ENCODE measurements at regions not wholly inside any gene's neighbourhood (a gene's known extent, or its start where the extent isn't known, plus 50 kb on each side); places are given as distances from the start of the nearest gene placed in this dataset.

GRCh38 chr11:119861160-119861559, 132.2 kb upstream of the NECTIN1 start:
- peaks cover 0 to 20% (median 0%) of the 10 kb centered on the region in 4 donors for H3K4me1 ChIP-seq
- H3K4me3 ChIP-seq: no peak overlapping the region
- H3K27me3 ChIP-seq: no peaks in the 10 kb centered on the region
- H3K9me3 ChIP-seq: no peaks in the 10 kb centered on the region
- peak in 1 of 3 donors; percentile 40 for DNase-seq
- no peaks in the 10 kb centered on the region for H3K36me3 ChIP-seq
- H3K27ac ChIP-seq: no peak overlapping the region
- TF ChIP-seq CTCF (IDR thresholded peaks at IDR 0.05) (no peak), POLR2A (IDR thresholded peaks at IDR 0.05) (no peak)

GRCh38 chr11:119860561-119861094, 131.6 kb upstream of the NECTIN1 start:
- no peaks in the 10 kb centered on the region for H3K9me3 ChIP-seq
- no peaks in the 10 kb centered on the region for H3K36me3 ChIP-seq
- TF ChIP-seq POLR2A (IDR thresholded peaks at IDR 0.05): no peak
- TF ChIP-seq CTCF (IDR thresholded peaks at IDR 0.05): no peak
- H3K4me3 ChIP-seq: no peak overlapping the region
- DNase-seq: peak in 1 of 3 donors; percentile 24
- H3K4me1 ChIP-seq: peaks cover 0 to 17% (median 0%) of the 10 kb centered on the region in 4 donors
- H3K27ac ChIP-seq: no peak overlapping the region
- no peaks in the 10 kb centered on the region for H3K27me3 ChIP-seq

- peak in 1 of 3 donors; percentile 25 for DNase-seq
- no peaks in the 10 kb centered on the region for H3K27me3 ChIP-seq
- no peaks in the 10 kb centered on the region for H3K36me3 ChIP-seq
- H3K9me3 ChIP-seq: no peaks in the 10 kb centered on the region
- no peak overlapping the region for H3K27ac ChIP-seq
- H3K4me3 ChIP-seq: no peak overlapping the region
- no peak for TF ChIP-seq POLR2A (IDR thresholded peaks at IDR 0.05)
- no peak for TF ChIP-seq CTCF (IDR thresholded peaks at IDR 0.05)
- H3K4me1 ChIP-seq: peaks cover 0 to 16% (median 0%) of the 10 kb centered on the region in 4 donors
Measured at GRCh38 chr11:119859684-119860083, 130.7 kb upstream of the NECTIN1 start.

GRCh38 chr11:119858288-119858687, 129.3 kb upstream of the NECTIN1 start:
- DNase-seq: no peak
- H3K36me3 ChIP-seq: no peaks in the 10 kb centered on the region
- no peak overlapping the region for H3K27ac ChIP-seq
- H3K27me3 ChIP-seq: no peaks in the 10 kb centered on the region
- no peak overlapping the region for H3K4me3 ChIP-seq
- no peak for TF ChIP-seq CTCF (IDR thresholded peaks at IDR 0.05)
- no peak for TF ChIP-seq POLR2A (IDR thresholded peaks at IDR 0.05)
- H3K9me3 ChIP-seq: no peaks in the 10 kb centered on the region
- H3K4me1 ChIP-seq: peaks cover 0 to 12% (median 0%) of the 10 kb centered on the region in 4 donors

- Histone ChIP-seq H3K9me3 (no peaks in the 10 kb centered on the region), H3K27me3 (no peaks in the 10 kb centered on the region), H3K4me1 (peaks cover 0 to 12% (median 0%) of the 10 kb centered on the region in 4 donors), H3K36me3 (no peaks in the 10 kb centered on the region), H3K27ac (no peak overlapping the region), H3K4me3 (no peak overlapping the region)
- TF ChIP-seq POLR2A (IDR thresholded peaks at IDR 0.05) (no peak), CTCF (IDR thresholded peaks at IDR 0.05) (no peak)
- DNase-seq: no peak
Measured at GRCh38 chr11:119856681-119857485, 127.9 kb upstream of the NECTIN1 start.

Data from Peyer's patch (tissue), 4 donors.